ENCODE measurements at regions not wholly inside any gene's neighbourhood (a gene's known extent, or its start where the extent isn't known, plus 50 kb on each side); places are given as distances from the start of the nearest gene placed in this dataset.
A peak's percentile ranks its signal among the peaks of the same experiment; 100 is the strongest.

GRCh38 chr14:43165651-43166050, 1341.4 kb downstream of the FSCB start:
- peaks cover 0 to 33% (median 6%) of the 10 kb centered on the region in 4 donors for H3K4me1 ChIP-seq
- no peak overlapping the region for H3K4me3 ChIP-seq
- WGBS, 2 donors (ENCODE audit: low coverage in 1 of 2): 51 to 59% methylated on average over 2 of the region's 2 CpGs
- no peaks in the 10 kb centered on the region for H3K27me3 ChIP-seq
- no peaks in the 10 kb centered on the region for H3K36me3 ChIP-seq
- no peak for DNase-seq
- intact Hi-C loops (cut with DNase I; ENCODE audit: low total_unique reads): no loop called here
- no peaks in the 10 kb centered on the region for H3K9me3 ChIP-seq
- peak overlapping the region in 1 of 4 donors; percentile 46 for H3K27ac ChIP-seq
- no peak for TF ChIP-seq EP300 (IDR thresholded peaks at IDR 0.05; ENCODE audit: low read depth)
- no peak for TF ChIP-seq POLR2AphosphoS5 (IDR thresholded peaks at IDR 0.05)
- no peak for TF ChIP-seq CTCF (IDR thresholded peaks at IDR 0.05)
- TF ChIP-seq POLR2A (IDR thresholded peaks at IDR 0.05): no peak
- in situ Hi-C loops (cut with MboI; ENCODE audit: low pct_ligation_motif_present in 1 of 4, low pct_unique_long_range_greater_than_20kb in 1 of 4, low sequenced_read_pairs in 3 of 4): no loop called here

- Histone ChIP-seq H3K27ac (no peak overlapping the region), H3K27me3 (no peaks in the 10 kb centered on the region), H3K9me3 (no peaks in the 10 kb centered on the region), H3K36me3 (no peaks in the 10 kb centered on the region), H3K4me3 (no peak overlapping the region), H3K4me1 (peaks cover 0 to 12% (median 5%) of the 10 kb centered on the region in 4 donors)
- no peak for DNase-seq
- in situ Hi-C loops (cut with MboI; ENCODE audit: low pct_ligation_motif_present in 1 of 4, low pct_unique_long_range_greater_than_20kb in 1 of 4, low sequenced_read_pairs in 3 of 4) (no loop called here), intact Hi-C loops (cut with DNase I; ENCODE audit: low total_unique reads) (no loop called here)
- WGBS, 2 donors (ENCODE audit: low coverage in 1 of 2): 49 to 83% methylated on average over 3 of the region's 3 CpGs
- no peak for TF ChIP-seq CTCF (IDR thresholded peaks at IDR 0.05)
- no peak for TF ChIP-seq EP300 (IDR thresholded peaks at IDR 0.05; ENCODE audit: low read depth)
- TF ChIP-seq POLR2A (IDR thresholded peaks at IDR 0.05): no peak
- no peak for TF ChIP-seq POLR2AphosphoS5 (IDR thresholded peaks at IDR 0.05)
These were observed 1345.6 kb downstream of the FSCB start for GRCh38 chr14:43161477-43161876.

GRCh38 chr14:43157661-43158060, 1349.4 kb downstream of the FSCB start:
- in situ Hi-C loops (cut with MboI; ENCODE audit: low pct_ligation_motif_present in 1 of 4, low pct_unique_long_range_greater_than_20kb in 1 of 4, low sequenced_read_pairs in 3 of 4): no loop called here
- intact Hi-C loops (cut with DNase I; ENCODE audit: low total_unique reads): no loop called here
- 84 to 87% methylated on average over 2 of the region's 2 CpGs for WGBS, 2 donors (ENCODE audit: low coverage in 1 of 2)
- DNase-seq: no peak
- H3K36me3 ChIP-seq: no peaks in the 10 kb centered on the region
- H3K27ac ChIP-seq: no peak overlapping the region
- H3K4me1 ChIP-seq: no peaks in the 10 kb centered on the region
- no peaks in the 10 kb centered on the region for H3K9me3 ChIP-seq
- H3K27me3 ChIP-seq: no peaks in the 10 kb centered on the region
- no peak overlapping the region for H3K4me3 ChIP-seq
- TF ChIP-seq POLR2A (IDR thresholded peaks at IDR 0.05) (no peak), POLR2AphosphoS5 (IDR thresholded peaks at IDR 0.05) (no peak), CTCF (IDR thresholded peaks at IDR 0.05) (no peak), EP300 (IDR thresholded peaks at IDR 0.05; ENCODE audit: low read depth) (no peak)

- TF ChIP-seq CTCF (IDR thresholded peaks at IDR 0.05): no peak
- intact Hi-C loops (cut with DNase I; ENCODE audit: low total_unique reads): no loop called here
- DNase-seq: no peak
- 74 to 91% methylated on average over 2 of the region's 2 CpGs for whole genome bisulfite sequencing, 2 donors (ENCODE audit: low coverage in 1 of 2)
- in situ Hi-C loops (cut with MboI; ENCODE audit: low pct_ligation_motif_present in 1 of 4, low pct_unique_long_range_greater_than_20kb in 1 of 4, low sequenced_read_pairs in 3 of 4): no loop called here
- Histone ChIP-seq H3K36me3 (no peaks in the 10 kb centered on the region), H3K27me3 (no peaks in the 10 kb centered on the region), H3K4me3 (no peak overlapping the region), H3K4me1 (no peaks in the 10 kb centered on the region), H3K9me3 (no peaks in the 10 kb centered on the region), H3K27ac (no peak overlapping the region)
These were observed 1351.2 kb downstream of the FSCB start for GRCh38 chr14:43155924-43156323.
